ENCODE measurements at regions not wholly inside any gene's neighbourhood (a gene's known extent, or its start where the extent isn't known, plus 50 kb on each side); places are given as distances from the start of the nearest gene placed in this dataset.

- Histone ChIP-seq H3K27ac (ENCODE audit: low read depth, low read length, poor library complexity, severe bottlenecking) (no peak overlapping the region), H3K4me1 (ENCODE audit: insufficient read depth, low read length, poor library complexity, severe bottlenecking) (peaks cover 14% of the 10 kb centered on the region), H3K9me3 (ENCODE audit: low read depth, low read length, poor library complexity, severe bottlenecking) (no peaks in the 10 kb centered on the region), H3K4me3 (ENCODE audit: low read depth, low read length, poor library complexity, severe bottlenecking) (no peak overlapping the region), H3K36me3 (ENCODE audit: insufficient read depth, low read length, poor library complexity, severe bottlenecking) (no peaks in the 10 kb centered on the region), H3K27me3 (replicated peaks; ENCODE audit: insufficient read depth, low read depth, low read length, poor library complexity) (no peaks in the 10 kb centered on the region)
- intact Hi-C loops (cut with micrococcal nuclease; ENCODE audit: unreplicated experiment), result no loop called here
- TF ChIP-seq EZH2 (IDR thresholded peaks at IDR 0.05; ENCODE audit: borderline replicate concordance, low read depth, low read length, poor library complexity, severe bottlenecking), result no peak
- no peak for TF ChIP-seq CTCF (conservative IDR thresholded peaks at IDR 0.05; ENCODE audit: low read depth, low read length)
- CTCF ChIA-PET, result no interaction called here
- BruUV-seq (replicated peaks), result no TSS peak
- no peak for DNase-seq (ENCODE audit: low spot score)
- POLR2A ChIA-PET (ENCODE audit: low non-redundant PET), result no interaction called here
Measured at GRCh38 chr6:87784690-87785089, 82.7 kb upstream of the AKIRIN2 start.

- no peaks in the 10 kb centered on the region for H3K9me3 ChIP-seq (ENCODE audit: low read depth, low read length, poor library complexity, severe bottlenecking)
- CTCF ChIA-PET, result no interaction called here
- BruUV-seq (replicated peaks), result no TSS peak
- no peak overlapping the region for H3K4me3 ChIP-seq (ENCODE audit: low read depth, low read length, poor library complexity, severe bottlenecking)
- no peaks in the 10 kb centered on the region for H3K27me3 ChIP-seq (replicated peaks; ENCODE audit: insufficient read depth, low read depth, low read length, poor library complexity)
- intact Hi-C loops (cut with micrococcal nuclease; ENCODE audit: unreplicated experiment), result no loop called here
- no peak overlapping the region for H3K27ac ChIP-seq (ENCODE audit: low read depth, low read length, poor library complexity, severe bottlenecking)
- H3K36me3 ChIP-seq (ENCODE audit: insufficient read depth, low read length, poor library complexity, severe bottlenecking), result no peaks in the 10 kb centered on the region
- TF ChIP-seq EZH2 (IDR thresholded peaks at IDR 0.05; ENCODE audit: borderline replicate concordance, low read depth, low read length, poor library complexity, severe bottlenecking), result no peak
- no peak for TF ChIP-seq CTCF (conservative IDR thresholded peaks at IDR 0.05; ENCODE audit: low read depth, low read length)
- POLR2A ChIA-PET (ENCODE audit: low non-redundant PET), result interaction anchor here (0.7 kb wide), 1 partner anchor 923 kb away, joined by 6 read pairs; no protein-coding TSS in a partner anchor
- no peak for DNase-seq (ENCODE audit: low spot score)
- peaks cover 8% of the 10 kb centered on the region for H3K4me1 ChIP-seq (ENCODE audit: insufficient read depth, low read length, poor library complexity, severe bottlenecking)
Measured at GRCh38 chr6:87784051-87784450, 82.0 kb upstream of the AKIRIN2 start.

- no peak for DNase-seq (ENCODE audit: low spot score)
- Histone ChIP-seq H3K4me3 (ENCODE audit: low read depth, low read length, poor library complexity, severe bottlenecking) (no peak overlapping the region), H3K27me3 (replicated peaks; ENCODE audit: insufficient read depth, low read depth, low read length, poor library complexity) (no peaks in the 10 kb centered on the region), H3K27ac (ENCODE audit: low read depth, low read length, poor library complexity, severe bottlenecking) (no peak overlapping the region), H3K4me1 (ENCODE audit: insufficient read depth, low read length, poor library complexity, severe bottlenecking) (no peaks in the 10 kb centered on the region), H3K36me3 (ENCODE audit: insufficient read depth, low read length, poor library complexity, severe bottlenecking) (no peaks in the 10 kb centered on the region), H3K9me3 (ENCODE audit: low read depth, low read length, poor library complexity, severe bottlenecking) (no peaks in the 10 kb centered on the region)
- CTCF ChIA-PET, result no interaction called here
- POLR2A ChIA-PET (ENCODE audit: low non-redundant PET), result no interaction called here
- BruUV-seq (replicated peaks), result no TSS peak
- no peak for TF ChIP-seq EZH2 (IDR thresholded peaks at IDR 0.05; ENCODE audit: borderline replicate concordance, low read depth, low read length, poor library complexity, severe bottlenecking)
- no peak for TF ChIP-seq CTCF (conservative IDR thresholded peaks at IDR 0.05; ENCODE audit: low read depth, low read length)
- intact Hi-C loops (cut with micrococcal nuclease; ENCODE audit: unreplicated experiment), result no loop called here
Measured at GRCh38 chr6:87779542-87779941, 77.5 kb upstream of the AKIRIN2 start.
